ENCODE measurements at regions not wholly inside any gene's neighbourhood (a gene's known extent, or its start where the extent isn't known, plus 50 kb on each side); places are given as distances from the start of the nearest gene placed in this dataset.

DNA sequence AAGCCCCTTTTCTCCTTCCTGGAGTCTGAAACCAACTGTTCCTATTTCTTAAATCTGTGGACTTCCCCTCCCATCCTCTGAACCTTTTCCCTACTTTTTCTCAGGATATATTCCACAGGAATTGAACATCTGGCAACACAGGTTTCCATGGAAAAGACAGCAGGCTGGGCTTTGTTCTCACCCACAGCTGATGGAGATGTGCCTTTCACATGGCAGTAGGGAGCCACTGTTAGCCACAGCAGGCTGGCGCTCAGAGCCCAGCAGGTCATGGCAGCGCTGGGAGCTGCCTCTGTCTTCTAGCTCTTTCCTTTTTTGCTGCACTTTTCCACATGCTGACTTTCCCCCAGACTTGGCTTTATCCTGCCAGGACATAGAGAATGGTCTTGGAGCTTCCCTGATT, 116.4 kb upstream of the NLRP1 start:
- DNase-seq (ENCODE audit: low read depth) = no peak
- TF ChIP-seq, protein P1, sequence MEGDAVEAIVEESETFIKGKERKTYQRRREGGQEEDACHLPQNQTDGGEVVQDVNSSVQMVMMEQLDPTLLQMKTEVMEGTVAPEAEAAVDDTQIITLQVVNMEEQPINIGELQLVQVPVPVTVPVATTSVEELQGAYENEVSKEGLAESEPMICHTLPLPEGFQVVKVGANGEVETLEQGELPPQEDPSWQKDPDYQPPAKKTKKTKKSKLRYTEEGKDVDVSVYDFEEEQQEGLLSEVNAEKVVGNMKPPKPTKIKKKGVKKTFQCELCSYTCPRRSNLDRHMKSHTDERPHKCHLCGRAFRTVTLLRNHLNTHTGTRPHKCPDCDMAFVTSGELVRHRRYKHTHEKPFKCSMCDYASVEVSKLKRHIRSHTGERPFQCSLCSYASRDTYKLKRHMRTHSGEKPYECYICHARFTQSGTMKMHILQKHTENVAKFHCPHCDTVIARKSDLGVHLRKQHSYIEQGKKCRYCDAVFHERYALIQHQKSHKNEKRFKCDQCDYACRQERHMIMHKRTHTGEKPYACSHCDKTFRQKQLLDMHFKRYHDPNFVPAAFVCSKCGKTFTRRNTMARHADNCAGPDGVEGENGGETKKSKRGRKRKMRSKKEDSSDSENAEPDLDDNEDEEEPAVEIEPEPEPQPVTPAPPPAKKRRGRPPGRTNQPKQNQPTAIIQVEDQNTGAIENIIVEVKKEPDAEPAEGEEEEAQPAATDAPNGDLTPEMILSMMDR (conservative IDR thresholded peaks at IDR 0.05; ENCODE audit: low read depth, low read length) = no peak
- no peak overlapping the region for H3K4me3 ChIP-seq (ENCODE audit: low read depth, low read length)

DNA sequence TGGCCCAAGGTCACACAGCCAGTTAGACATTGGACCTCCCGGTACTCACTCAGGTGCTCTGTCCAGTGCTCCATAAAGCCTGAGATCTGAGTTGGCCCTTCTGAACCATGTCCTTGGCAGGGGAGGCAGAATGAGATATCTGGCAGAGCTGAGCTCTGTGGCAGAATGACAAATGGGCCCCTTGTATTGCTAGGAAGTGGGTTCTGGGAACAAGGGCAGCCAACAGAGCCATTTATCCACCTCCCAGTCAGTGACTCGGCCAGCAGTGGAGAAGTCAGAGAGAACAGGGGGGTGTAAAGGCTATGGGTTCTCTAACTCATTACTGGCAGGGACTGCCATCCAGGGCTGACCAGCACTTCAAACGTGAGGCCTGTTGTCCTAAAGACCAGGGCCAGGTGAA, 117.1 kb upstream of the NLRP1 start:
- TF ChIP-seq, protein P1 (conservative IDR thresholded peaks at IDR 0.05; ENCODE audit: low read depth, low read length) = no peak
- H3K4me3 ChIP-seq (ENCODE audit: low read depth, low read length) = no peak overlapping the region
- no peak for DNase-seq (ENCODE audit: low read depth)

DNA sequence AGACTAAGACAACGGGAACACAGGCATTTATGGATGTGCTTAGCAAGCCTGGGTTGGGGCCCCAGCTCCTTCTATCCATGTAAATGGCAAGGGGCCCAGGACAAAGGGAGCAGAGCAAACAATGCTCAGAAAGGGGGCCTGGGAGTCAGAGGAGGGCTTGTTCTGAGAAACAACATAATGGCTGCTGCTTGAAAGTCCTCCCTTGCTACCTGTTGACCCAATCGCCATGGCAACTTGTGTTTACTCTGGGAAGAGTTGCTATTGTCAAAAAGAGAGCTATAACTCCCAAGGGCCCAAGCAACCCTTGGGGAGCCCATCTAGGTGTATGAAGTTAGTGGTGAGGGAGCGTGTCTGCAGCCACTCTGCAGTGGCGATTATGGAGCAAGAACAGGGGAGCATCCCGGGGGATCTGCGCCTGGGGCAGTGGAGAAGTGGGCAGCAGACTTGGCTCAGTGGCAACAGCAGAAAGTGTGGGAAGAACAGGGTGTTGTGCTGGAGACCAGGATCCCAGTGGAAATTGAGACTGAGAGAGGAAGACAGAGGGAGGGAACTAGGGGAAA, 118.7 kb upstream of the NLRP1 start:
- no peak for DNase-seq (ENCODE audit: low read depth)
- H3K4me3 ChIP-seq (ENCODE audit: low read depth, low read length) = no peak overlapping the region
- TF ChIP-seq, protein P1 (conservative IDR thresholded peaks at IDR 0.05; ENCODE audit: low read depth, low read length) = no peak

DNA sequence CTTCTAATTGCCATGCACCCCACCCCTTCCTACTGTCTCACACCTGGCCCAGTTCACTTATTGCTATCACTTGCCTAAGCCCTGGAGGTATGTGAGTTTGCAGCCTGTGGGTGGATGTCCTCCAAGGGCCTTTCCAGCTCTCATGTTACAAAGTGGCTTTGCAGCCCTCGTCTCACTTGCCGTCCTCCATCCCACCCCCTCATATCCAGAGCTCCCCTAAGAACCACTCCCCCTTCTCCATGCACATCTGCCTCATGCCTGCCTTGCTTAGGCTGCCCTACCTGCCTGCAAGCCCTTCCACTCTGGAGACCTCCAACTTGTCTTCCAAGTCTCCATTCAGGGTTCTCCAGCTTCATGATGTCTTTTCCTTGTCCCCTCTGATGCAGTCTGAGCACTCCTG, 119.4 kb upstream of the NLRP1 start:
- no peak for DNase-seq (ENCODE audit: low read depth)
- TF ChIP-seq, protein P1 (conservative IDR thresholded peaks at IDR 0.05; ENCODE audit: low read depth, low read length) = no peak
- no peak overlapping the region for H3K4me3 ChIP-seq (ENCODE audit: low read depth, low read length)

DNA sequence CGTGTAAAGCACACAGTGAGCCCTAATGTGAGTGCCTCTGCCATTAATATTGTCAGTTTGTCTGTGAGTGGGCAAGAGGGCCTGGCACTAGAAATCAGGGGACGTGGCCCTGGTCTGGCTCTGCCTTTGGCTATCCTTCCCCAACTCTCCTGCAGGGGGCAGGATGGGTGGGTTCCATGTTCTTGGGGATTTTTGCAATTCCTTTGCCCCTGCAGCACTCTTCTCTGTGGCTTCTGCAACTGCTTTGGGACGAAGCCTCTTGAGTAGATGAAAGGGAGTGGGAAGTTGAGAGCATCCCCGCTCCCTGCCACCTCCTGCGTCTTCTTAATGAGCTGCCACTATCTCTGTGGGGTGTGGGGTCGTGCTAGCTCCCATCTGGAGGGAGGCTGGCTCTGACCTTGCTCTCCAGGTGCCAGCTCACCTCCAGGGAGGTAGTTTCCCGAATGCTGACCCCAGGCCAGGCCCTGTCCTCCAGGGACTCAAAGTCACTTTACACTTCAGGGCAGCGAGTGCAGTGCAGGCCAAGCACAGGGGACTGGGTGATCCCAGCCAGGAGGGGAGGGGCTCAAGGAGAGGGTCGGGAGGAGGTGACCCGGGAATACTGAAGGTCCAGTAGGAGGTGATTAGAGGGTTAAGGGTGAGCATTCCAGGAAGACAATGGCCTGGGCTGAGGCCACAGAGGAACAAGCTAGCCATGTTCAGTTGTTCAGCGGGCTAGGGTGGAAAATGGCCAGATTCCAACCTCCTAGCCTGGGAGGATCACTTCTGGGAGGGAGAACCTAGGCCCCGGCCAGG, 121.0 kb upstream of the NLRP1 start:
- TF ChIP-seq, protein P1 (conservative IDR thresholded peaks at IDR 0.05; ENCODE audit: low read depth, low read length) = peak; percentile 67
- no peak overlapping the region for H3K4me3 ChIP-seq (ENCODE audit: low read depth, low read length)
- peak; percentile 29 for DNase-seq (ENCODE audit: low read depth)

DNA sequence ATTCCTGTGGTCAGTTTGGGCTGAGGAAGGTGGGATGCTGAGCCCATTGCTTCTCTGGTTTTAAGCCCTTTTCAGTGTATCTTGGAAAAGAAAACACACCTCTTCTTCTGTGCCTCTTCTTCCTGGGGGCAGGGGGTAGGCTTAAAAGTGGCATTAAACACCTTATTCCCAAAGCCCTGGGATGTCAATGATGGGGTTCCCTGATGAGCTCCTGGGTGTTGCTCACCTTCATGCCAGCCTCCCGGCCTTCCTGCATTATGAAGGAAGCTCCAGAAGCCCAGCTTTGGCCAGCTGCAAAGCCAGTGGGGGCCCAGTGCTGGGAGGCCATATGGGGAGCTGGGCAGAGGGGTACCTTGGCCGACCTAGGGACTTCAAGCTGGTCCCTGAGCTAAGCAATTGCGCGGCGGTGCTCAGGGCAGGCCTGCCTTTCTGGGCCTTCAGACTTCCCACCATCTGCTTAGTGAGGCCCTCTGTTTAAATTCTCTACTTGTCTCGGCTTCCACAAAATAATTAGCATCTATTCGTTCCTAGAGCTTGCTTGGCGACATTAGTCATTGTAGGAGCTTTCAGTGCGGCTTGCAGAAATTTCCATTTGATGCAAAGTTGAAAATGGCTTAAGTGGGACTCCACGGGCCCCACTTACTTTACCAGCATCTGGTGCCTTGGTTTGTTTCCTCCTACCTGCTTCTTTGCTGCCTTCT, 121.7 kb upstream of the NLRP1 start:
- DNase-seq (ENCODE audit: low read depth) = no peak
- no peak overlapping the region for H3K4me3 ChIP-seq (ENCODE audit: low read depth, low read length)
- TF ChIP-seq, protein P1 (conservative IDR thresholded peaks at IDR 0.05; ENCODE audit: low read depth, low read length) = no peak

Data from choroid plexus epithelial cell (primary cell).